Upper lobe of left lung (tissue), 6 donors: ENCODE measurements at regions not wholly inside any gene's neighbourhood (a gene's known extent, or its start where the extent isn't known, plus 50 kb on each side); places are given as distances from the start of the nearest gene placed in this dataset.
A peak's percentile ranks its signal among the peaks of the same experiment; 100 is the strongest.

ENCODE experiments used
- ATAC-seq, 2 donors: fragments of 200-7000 bp; cut with Tn5 transposase; one replicate each; pipeline ENCODE4 v1.9.1; 2022; ENCODE audit warnings: mild to moderate bottlenecking in 2 of 2, moderate library complexity in 2 of 2; ENCODE audit not compliant: low FRiP score in 2 of 2
- DNase-seq, 2 donors: peaks; one replicate each; pipeline ENCODE4 v3.0.0-alpha.2; 2019 to 2020
- H3K27ac ChIP-seq, 4 donors: fragments of 200-600 bp; sonication (generic); one replicate each; pipeline ENCODE4 v1.5.1; 2016 to 2019
- H3K27me3 ChIP-seq, 4 donors: fragments of 200-600 bp; sonication (generic); one replicate each; pipeline ENCODE4 v1.5.1; 2017 to 2019
- H3K36me3 ChIP-seq, 4 donors: fragments of 200-600 bp; sonication (generic); one replicate each; pipeline ENCODE4 v1.5.1; 2016 to 2019
- H3K4me1 ChIP-seq, 4 donors: fragments of 200-600 bp; sonication (generic); one replicate each; pipeline ENCODE4 v1.5.1; 2018 to 2019
- H3K4me3 ChIP-seq, 4 donors: fragments of 200-600 bp; sonication (generic); one replicate each; pipeline ENCODE4 v1.5.1; 2017 to 2019; ENCODE audit warnings: mild to moderate bottlenecking in 2 of 4, moderate library complexity in 1 of 4
- H3K9me3 ChIP-seq, 4 donors: fragments of 200-600 bp; sonication (generic); one replicate each; pipeline ENCODE4 v1.5.1; 2018 to 2019
- EP300 ChIP-seq, 4 donors: sonication (generic); formaldehyde crosslinking; IDR thresholded peaks; one replicate each; pipeline ENCODE4 v1.5.1; 2017; ENCODE audit warnings: antibody characterized with exemption in 4 of 4, control low read depth in 2 of 4
- POLR2A ChIP-seq, 4 donors: fragments of 450-650 bp; IDR thresholded peaks; one replicate each; pipeline ENCODE4 v1.5.1; 2016 to 2017; ENCODE audit warnings: antibody characterized with exemption in 4 of 4, mild to moderate bottlenecking in 2 of 4
- POLR2AphosphoS5 ChIP-seq, 2 donors: sonication (generic); formaldehyde crosslinking; IDR thresholded peaks; one replicate each; pipeline ENCODE4 v1.5.1; 2017; ENCODE audit warnings: antibody characterized with exemption in 2 of 2
- WGBS, 2 donors: methylation state at CpG; one replicate each; pipeline ENCODE4 v1.1.5; 2017 to 2018; 5-methylcytosine and 5-hydroxymethylcytosine counted together
- TF ChIP-seq, protein P1 (sequence below), 6 experiments: fragments of 450-650 bp in 4 of 6; fragments of 200-600 bp in 2 of 6; sonication (generic) in 2 of 6; IDR thresholded peaks; one replicate each; pipeline ENCODE4 v1.5.1; 2016 to 2019; ENCODE audit warnings: antibody characterized with exemption in 6 of 6
- donor health status: DM: no; HTN: no; CAD: no; lungs with moderate emphysema.
- donor health status: DM: no; HTN: yes; CAD: no; lungs with severe emphysema.

DNA sequence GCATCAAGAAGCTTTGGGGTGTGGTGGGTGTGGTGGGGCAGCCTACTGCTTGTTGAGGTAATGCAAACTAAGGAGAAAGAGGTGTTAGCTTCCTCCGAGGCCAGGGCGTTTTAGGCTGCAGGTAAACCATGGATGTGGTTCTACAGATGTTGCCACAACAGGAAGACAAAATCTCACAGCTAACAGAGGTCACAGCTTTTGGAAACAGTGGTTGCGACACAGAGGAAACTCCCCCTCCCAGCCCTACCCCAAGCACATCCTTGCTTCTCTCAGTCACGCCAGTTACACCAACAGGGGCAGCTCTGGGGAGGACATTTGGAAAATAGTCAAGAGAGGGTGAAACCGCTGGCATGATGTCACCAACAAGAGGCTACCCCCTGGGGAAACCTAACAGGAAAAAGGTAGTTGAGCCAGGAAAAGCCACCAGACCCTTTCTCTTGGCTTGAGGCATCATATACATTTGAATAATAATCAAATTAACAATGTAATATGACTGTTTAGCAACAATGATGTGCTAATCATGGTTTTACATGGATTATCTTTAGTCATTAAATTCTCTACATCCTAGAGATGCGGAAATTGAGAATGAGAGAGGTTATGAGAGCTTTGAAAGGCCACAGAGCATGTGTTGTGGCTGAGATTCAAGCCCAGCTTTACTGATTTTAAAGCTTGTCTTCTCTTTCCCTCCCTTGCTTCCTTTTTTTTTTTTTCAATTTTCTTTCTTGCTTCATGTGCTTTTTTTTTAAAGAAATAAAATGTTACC lies 82.2 kb upstream of the IL12B start:
- H3K27ac ChIP-seq: no peak overlapping the region
- H3K4me3 ChIP-seq: no peak overlapping the region
- H3K4me1 ChIP-seq: peaks cover 0 to 6% (median 0%) of the 10 kb centered on the region in 4 donors
- DNase-seq (peak in 1 of 2 donors; percentile 31), ATAC-seq (peak in 1 of 2 donors; percentile 60)
- H3K27me3 ChIP-seq: no peaks in the 10 kb centered on the region
- 37 to 49% methylated on average over 6 of the region's 6 CpGs for WGBS, 2 donors
- H3K36me3 ChIP-seq: no peaks in the 10 kb centered on the region
- no peaks in the 10 kb centered on the region for H3K9me3 ChIP-seq
- TF ChIP-seq, protein P1, sequence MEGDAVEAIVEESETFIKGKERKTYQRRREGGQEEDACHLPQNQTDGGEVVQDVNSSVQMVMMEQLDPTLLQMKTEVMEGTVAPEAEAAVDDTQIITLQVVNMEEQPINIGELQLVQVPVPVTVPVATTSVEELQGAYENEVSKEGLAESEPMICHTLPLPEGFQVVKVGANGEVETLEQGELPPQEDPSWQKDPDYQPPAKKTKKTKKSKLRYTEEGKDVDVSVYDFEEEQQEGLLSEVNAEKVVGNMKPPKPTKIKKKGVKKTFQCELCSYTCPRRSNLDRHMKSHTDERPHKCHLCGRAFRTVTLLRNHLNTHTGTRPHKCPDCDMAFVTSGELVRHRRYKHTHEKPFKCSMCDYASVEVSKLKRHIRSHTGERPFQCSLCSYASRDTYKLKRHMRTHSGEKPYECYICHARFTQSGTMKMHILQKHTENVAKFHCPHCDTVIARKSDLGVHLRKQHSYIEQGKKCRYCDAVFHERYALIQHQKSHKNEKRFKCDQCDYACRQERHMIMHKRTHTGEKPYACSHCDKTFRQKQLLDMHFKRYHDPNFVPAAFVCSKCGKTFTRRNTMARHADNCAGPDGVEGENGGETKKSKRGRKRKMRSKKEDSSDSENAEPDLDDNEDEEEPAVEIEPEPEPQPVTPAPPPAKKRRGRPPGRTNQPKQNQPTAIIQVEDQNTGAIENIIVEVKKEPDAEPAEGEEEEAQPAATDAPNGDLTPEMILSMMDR (IDR thresholded peaks at IDR 0.05): no peak
- TF ChIP-seq POLR2AphosphoS5 (IDR thresholded peaks at IDR 0.05): peak in 1 of 2 donors; percentile 27

DNA sequence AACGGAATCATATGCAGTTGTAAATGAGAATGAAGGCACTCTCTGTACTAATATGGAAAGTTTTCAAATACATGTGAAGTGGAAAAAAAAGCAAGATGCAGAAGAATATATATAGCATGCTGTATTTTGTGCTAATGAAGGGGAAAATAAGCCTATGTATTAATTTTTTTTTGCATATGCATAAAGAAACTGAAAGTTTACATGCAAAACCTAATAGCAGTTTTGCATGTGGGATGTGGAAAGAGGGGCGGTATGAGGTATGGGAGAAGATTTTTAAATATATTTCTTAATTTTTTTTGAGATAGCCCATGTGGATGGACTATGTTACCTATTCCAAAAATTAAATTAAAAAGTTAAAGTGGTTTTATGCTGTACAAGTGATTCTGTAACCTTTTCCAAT lies 83.7 kb upstream of the IL12B start:
- Histone ChIP-seq H3K4me3 (no peak overlapping the region), H3K9me3 (no peaks in the 10 kb centered on the region), H3K27me3 (no peaks in the 10 kb centered on the region), H3K4me1 (peaks cover 0 to 6% (median 0%) of the 10 kb centered on the region in 4 donors), H3K36me3 (no peaks in the 10 kb centered on the region), H3K27ac (no peak overlapping the region)
- 92 to 96% methylated on average over 2 of the region's 2 CpGs for WGBS, 2 donors
- DNase-seq: no peak
- TF ChIP-seq POLR2AphosphoS5 (IDR thresholded peaks at IDR 0.05) (no peak), POLR2A (IDR thresholded peaks at IDR 0.05) (no peak), EP300 (IDR thresholded peaks at IDR 0.05) (no peak)
- TF ChIP-seq, protein P1 (IDR thresholded peaks at IDR 0.05): no peak
- ATAC-seq: no peak

DNA sequence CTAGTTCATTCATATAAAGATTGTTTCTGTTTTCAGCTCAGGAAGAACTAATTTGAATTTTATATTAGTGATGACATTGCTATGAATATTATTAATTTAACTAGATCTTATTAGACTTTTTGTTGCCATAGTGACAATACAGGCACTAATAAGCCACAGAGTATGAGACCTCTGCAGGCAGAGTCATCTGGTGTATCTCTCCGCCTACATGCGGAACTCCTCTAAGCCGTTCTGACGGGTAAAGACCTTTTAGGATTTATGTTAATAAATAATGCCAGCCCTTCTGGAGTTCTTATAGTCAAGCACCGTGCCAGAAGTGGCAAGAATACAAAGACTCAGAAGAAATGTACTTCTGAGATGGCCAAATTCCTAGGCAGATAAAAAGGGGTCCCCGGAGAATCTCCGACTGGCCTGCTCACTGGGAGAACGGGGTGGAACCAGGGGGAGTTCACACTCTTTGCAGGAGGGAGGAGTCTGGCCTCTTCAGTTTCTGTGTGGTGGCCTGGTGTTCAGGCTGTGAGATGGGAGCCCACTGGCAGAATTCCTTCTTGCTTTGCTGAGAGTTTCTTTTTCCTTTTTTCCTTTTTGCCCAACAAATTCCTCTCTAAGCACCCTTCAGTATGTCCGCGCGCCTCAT lies 85.1 kb upstream of the IL12B start:
- Histone ChIP-seq H3K27ac (no peak overlapping the region), H3K27me3 (no peaks in the 10 kb centered on the region), H3K4me1 (peaks cover 0 to 6% (median 0%) of the 10 kb centered on the region in 4 donors), H3K9me3 (no peaks in the 10 kb centered on the region), H3K36me3 (no peaks in the 10 kb centered on the region), H3K4me3 (no peak overlapping the region)
- WGBS, 2 donors: 74 to 89% methylated on average over 11 of the region's 11 CpGs
- ATAC-seq: peak in 1 of 2 donors; percentile 83
- no peak for TF ChIP-seq EP300 (IDR thresholded peaks at IDR 0.05)
- no peak for TF ChIP-seq POLR2AphosphoS5 (IDR thresholded peaks at IDR 0.05)
- TF ChIP-seq, protein P1 (IDR thresholded peaks at IDR 0.05): no peak
- no peak for TF ChIP-seq POLR2A (IDR thresholded peaks at IDR 0.05)
- no peak for DNase-seq

- WGBS, 2 donors: 83 to 84% methylated on average over 6 of the region's 6 CpGs
- Histone ChIP-seq H3K36me3 (no peaks in the 10 kb centered on the region), H3K9me3 (no peaks in the 10 kb centered on the region), H3K27me3 (no peaks in the 10 kb centered on the region), H3K4me1 (peaks cover 0 to 6% (median 0%) of the 10 kb centered on the region in 4 donors), H3K4me3 (no peak overlapping the region), H3K27ac (no peak overlapping the region)
- no peak for DNase-seq
- ATAC-seq: no peak
- TF ChIP-seq, protein P1 (IDR thresholded peaks at IDR 0.05): no peak
- TF ChIP-seq POLR2A (IDR thresholded peaks at IDR 0.05): no peak
Observed at GRCh38 chr5:159416438-159416837, 86.2 kb upstream of the IL12B start.
